ENCODE measurements at regions not wholly inside any gene's neighbourhood (a gene's known extent, or its start where the extent isn't known, plus 50 kb on each side); places are given as distances from the start of the nearest gene placed in this dataset.

- H4K20me1 ChIP-seq (ENCODE audit: control insufficient read depth, extremely low read depth, insufficient read depth, low read length): no peaks in the 10 kb centered on the region
- H3K79me2 ChIP-seq (ENCODE audit: control insufficient read depth, insufficient read depth, low read length): no peaks in the 10 kb centered on the region
- no peaks in the 10 kb centered on the region for H3K9me1 ChIP-seq (ENCODE audit: control insufficient read depth, extremely low read depth, insufficient read depth, low read length)
- no peak overlapping the region for H3K27ac ChIP-seq (ENCODE audit: control insufficient read depth, insufficient read depth, low read length)
- no peak overlapping the region for H3K4me3 ChIP-seq (ENCODE audit: control insufficient read depth in 2 of 3, extremely low read depth in 1 of 3, insufficient read depth in 2 of 3, low read depth in 1 of 3, low read length in 3 of 3)
- DNase-seq (ENCODE audit: low read depth, low spot score): peak; percentile 35
- H3K27me3 ChIP-seq (ENCODE audit: control insufficient read depth, extremely low read depth, insufficient read depth, low read length): no peaks in the 10 kb centered on the region
- no peaks in the 10 kb centered on the region for H3K9me3 ChIP-seq (ENCODE audit: control insufficient read depth, low read depth, low read length)
- H3K4me2 ChIP-seq (ENCODE audit: control insufficient read depth, extremely low read depth, insufficient read depth, low read depth, low read length): peak overlapping the region; percentile 11
- TF ChIP-seq EZH2 (IDR thresholded peaks at IDR 0.05; ENCODE audit: low read length): no peak
- TF ChIP-seq CTCF (optimal IDR thresholded peaks at IDR 0.05 in 1 of 3, IDR thresholded peaks at IDR 0.05 in 1 of 3, conservative IDR thresholded peaks at IDR 0.05 in 1 of 3; ENCODE audit: extremely low read depth in 1 of 3, insufficient read depth in 2 of 3, low read length in 3 of 3): no peak
- no peak overlapping the region for H3K9ac ChIP-seq (ENCODE audit: control insufficient read depth, extremely low read depth, insufficient read depth, low read length)
- peak; percentile 78 for FAIRE-seq
- H3K4me1 ChIP-seq (ENCODE audit: control insufficient read depth, extremely low read depth, insufficient read depth, low read length): peaks cover 26% of the 10 kb centered on the region
- dilution Hi-C loops (cut with MboI; ENCODE audit: extremely low pct_ligation_motif_present, low sequenced_read_pairs): no loop called here
- no peak overlapping the region for H2AFZ ChIP-seq (ENCODE audit: control insufficient read depth, low read length)
- no peaks in the 10 kb centered on the region for H3K36me3 ChIP-seq (ENCODE audit: control insufficient read depth in 2 of 2, extremely low read depth in 1 of 2, insufficient read depth in 2 of 2, low read length in 2 of 2)
Measured at GRCh38 chr4:83207497-83208101, 77.0 kb downstream of the COQ2 start.

DNA sequence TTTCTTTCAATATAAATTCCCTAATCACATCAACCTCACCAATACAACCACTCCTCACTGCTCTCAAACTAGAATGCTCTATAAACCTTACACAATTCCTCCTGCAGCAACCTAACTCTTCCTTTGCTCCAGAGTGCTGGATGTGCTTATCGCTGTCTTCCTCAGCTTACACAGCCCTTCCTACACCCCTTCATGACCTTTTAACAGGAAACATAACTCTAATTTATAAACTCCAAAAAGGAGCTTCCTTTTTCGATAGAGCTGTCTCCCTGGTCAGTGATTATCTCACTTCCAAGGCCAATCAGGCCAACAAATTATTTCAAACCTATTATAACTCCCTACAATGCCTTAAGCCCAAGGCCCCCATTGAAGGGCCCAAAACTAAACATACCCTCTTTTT is 78.8 kb downstream of the COQ2 start:
- Histone ChIP-seq H3K27ac (ENCODE audit: control insufficient read depth, insufficient read depth, low read length) (no peak overlapping the region), H3K9me3 (ENCODE audit: control insufficient read depth, low read depth, low read length) (no peaks in the 10 kb centered on the region), H2AFZ (ENCODE audit: control insufficient read depth, low read length) (no peak overlapping the region), H3K9ac (ENCODE audit: control insufficient read depth, extremely low read depth, insufficient read depth, low read length) (no peak overlapping the region), H3K4me2 (ENCODE audit: control insufficient read depth, extremely low read depth, insufficient read depth, low read depth, low read length) (no peak overlapping the region), H3K4me3 (ENCODE audit: control insufficient read depth in 2 of 3, extremely low read depth in 1 of 3, insufficient read depth in 2 of 3, low read depth in 1 of 3, low read length in 3 of 3) (no peak overlapping the region), H3K27me3 (ENCODE audit: control insufficient read depth, extremely low read depth, insufficient read depth, low read length) (no peaks in the 10 kb centered on the region), H3K4me1 (ENCODE audit: control insufficient read depth, extremely low read depth, insufficient read depth, low read length) (peaks cover 15% of the 10 kb centered on the region), H3K36me3 (ENCODE audit: control insufficient read depth in 2 of 2, extremely low read depth in 1 of 2, insufficient read depth in 2 of 2, low read length in 2 of 2) (no peaks in the 10 kb centered on the region), H4K20me1 (ENCODE audit: control insufficient read depth, extremely low read depth, insufficient read depth, low read length) (no peaks in the 10 kb centered on the region), H3K79me2 (ENCODE audit: control insufficient read depth, insufficient read depth, low read length) (no peaks in the 10 kb centered on the region), H3K9me1 (ENCODE audit: control insufficient read depth, extremely low read depth, insufficient read depth, low read length) (no peaks in the 10 kb centered on the region)
- DNase-seq (ENCODE audit: low read depth, low spot score): no peak
- no peak for FAIRE-seq
- dilution Hi-C loops (cut with MboI; ENCODE audit: extremely low pct_ligation_motif_present, low sequenced_read_pairs): no loop called here
- TF ChIP-seq CTCF (optimal IDR thresholded peaks at IDR 0.05 in 1 of 3, IDR thresholded peaks at IDR 0.05 in 1 of 3, conservative IDR thresholded peaks at IDR 0.05 in 1 of 3; ENCODE audit: extremely low read depth in 1 of 3, insufficient read depth in 2 of 3, low read length in 3 of 3): no peak

All from keratinocyte (primary cell).